ENCODE measurements at regions not wholly inside any gene's neighbourhood (a gene's known extent, or its start where the extent isn't known, plus 50 kb on each side); places are given as distances from the start of the nearest gene placed in this dataset.

GRCh38 chr18:46346896-46347630 lies 242.9 kb downstream of the HAUS1 start:
- DNase-seq (ENCODE audit: low read depth): no peak

GRCh38 chr18:46350598-46351159 lies 246.5 kb downstream of the HAUS1 start:
- DNase-seq (ENCODE audit: low read depth): no peak

DNA sequence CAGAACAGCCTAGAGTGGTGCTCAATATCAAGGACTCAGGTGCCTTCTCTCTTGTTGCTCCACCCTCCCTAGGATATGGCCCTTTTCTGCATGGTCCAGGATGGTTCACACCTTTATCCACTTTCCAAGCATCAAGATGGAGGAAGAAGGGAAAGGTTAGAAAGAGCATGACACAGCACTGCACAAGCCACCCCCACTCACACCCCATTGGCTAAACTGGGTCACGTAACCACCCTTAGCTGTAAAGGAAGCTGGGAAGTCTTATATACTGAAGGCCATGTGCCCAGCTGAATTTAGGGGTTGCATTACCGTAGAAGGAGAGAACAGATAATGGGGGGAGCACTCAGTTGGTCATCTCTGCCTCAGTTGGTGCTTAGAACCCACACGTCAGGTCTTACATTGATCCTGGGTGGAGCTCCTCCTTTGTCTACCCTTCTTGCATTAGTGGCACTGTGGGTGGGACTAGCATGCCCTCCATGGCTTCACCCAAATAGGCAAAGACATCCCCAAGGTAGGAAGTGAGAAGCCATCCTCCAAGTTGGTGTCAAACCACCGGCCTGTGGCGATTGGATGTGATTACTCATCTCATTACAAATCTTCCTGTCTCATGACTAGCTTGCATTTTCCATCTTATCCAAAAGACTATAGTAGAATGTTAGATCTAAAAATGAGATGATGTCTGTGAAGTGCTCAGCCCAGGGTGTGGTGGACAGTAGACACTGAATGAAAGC lies 248.5 kb downstream of the HAUS1 start:
- no peak for DNase-seq (ENCODE audit: low read depth)

DNA sequence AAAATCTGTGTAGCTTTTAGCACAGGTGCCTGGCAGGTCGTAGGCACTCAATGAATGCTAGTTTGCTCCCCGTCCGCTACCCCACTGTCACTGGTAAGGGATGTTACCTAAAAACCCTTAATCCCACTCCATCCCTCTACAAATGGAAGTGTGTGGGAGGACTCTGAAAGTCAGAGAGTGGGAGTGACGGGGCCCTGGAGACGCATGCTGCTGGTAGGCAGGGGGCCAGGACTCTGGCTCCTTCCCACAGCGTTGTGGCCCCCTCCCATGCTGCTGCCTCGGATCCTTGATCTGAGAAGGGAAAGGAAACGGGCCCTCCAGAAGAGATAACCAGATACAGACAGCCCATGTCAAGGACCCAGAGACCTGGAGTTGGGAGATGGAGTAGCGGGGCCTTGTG lies 249.3 kb downstream of the HAUS1 start:
- DNase-seq (ENCODE audit: low read depth): no peak

DNA sequence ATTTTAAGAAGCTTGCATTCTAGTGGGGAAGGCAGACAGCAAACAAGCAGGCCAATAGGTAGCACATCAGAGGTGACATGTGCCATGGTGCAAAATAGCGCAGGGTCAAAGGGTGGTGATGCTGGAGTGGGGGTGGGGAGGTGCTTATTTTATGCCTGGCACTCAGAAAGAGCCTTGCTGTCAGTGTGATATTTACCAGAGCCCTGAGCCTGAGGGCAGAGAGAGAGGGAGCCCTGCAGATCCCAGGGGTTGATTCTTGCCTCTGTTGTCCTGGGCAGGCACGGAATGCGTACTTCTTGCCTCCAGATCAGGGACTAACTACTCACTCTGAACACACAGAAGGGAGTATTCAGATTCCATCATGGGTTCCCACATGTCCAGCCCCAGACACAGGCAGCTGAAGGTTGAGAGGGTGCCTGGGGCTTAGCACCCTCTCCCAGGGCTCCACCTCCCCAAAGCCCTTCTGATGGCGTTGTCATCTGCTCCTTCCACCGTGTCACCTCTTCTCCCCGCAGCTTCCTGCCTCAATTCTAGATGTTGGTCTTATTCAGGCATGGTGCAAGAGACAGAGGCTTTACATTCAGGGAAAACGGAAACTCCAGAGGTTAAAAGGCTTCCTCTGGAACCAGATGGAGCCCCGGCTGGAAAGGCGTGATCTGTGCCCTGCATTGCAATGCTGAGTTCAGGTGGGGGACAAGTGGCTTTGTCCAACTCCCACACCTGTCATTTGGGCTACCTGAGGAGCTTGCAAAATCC lies 252.3 kb downstream of the HAUS1 start:
- no peak for DNase-seq (ENCODE audit: low read depth)

- no peak for DNase-seq (ENCODE audit: low read depth)
Observed at GRCh38 chr18:46360102-46360699, 256.0 kb downstream of the HAUS1 start.

DNA sequence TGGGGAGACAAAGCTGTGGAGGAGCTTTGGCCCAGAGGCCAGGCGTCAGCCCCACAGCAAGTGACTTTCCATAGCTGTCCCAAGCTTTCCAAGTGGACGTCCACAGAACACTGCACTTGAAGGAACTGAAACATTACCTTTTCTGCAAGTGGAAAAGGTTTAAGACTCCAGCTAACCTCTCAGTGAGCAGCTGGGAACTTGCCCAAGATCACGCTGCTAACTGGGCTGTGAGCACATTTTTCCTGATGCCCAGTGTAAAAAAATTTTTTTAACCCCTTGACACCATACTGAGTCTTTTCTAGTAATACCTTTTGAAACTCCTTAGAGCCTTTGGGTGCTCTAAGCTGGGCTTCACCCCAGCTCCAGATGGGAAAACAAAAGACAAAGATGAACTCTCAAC lies 256.7 kb downstream of the HAUS1 start:
- DNase-seq (ENCODE audit: low read depth): no peak

DNA sequence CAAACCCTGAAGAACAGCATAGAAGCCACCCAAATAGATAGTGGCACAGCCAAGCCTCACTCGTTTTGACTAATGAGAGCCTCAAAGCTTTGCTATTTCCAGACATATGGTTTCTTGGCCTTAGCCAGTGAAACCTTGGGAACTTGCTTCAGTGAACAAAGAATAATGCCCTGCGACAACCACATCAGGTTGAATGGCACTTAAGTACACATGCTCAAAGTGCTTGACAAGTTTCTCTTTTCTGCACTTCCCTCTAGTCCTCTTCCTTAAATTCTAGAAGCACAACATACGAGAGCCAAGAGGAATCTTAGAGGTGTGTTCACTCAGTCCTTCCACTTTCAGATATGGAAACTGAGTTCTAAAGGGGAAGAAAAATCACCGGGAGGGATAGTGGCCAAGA lies 258.3 kb downstream of the HAUS1 start:
- no peak for DNase-seq (ENCODE audit: low read depth)

DNA sequence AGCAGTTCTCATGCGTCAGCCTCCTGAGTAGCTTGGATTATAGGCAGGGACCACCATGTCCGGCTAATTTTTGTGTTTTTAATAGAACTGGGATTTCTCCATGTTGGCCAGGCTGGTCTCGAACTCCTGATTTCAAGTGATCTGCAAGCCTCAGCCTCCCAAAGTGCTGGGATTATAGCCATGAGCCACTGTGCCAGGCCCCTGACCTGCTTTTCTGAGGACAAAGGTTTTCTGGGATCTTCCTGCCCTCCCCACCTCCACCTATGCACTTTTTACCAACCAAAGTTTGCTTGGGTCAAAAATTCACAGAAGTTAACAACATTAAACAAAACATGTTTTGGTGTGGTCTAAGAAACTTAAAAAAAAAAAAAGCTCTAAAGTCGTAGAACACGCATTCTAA lies 259.9 kb downstream of the HAUS1 start:
- DNase-seq (ENCODE audit: low read depth): no peak

DNA sequence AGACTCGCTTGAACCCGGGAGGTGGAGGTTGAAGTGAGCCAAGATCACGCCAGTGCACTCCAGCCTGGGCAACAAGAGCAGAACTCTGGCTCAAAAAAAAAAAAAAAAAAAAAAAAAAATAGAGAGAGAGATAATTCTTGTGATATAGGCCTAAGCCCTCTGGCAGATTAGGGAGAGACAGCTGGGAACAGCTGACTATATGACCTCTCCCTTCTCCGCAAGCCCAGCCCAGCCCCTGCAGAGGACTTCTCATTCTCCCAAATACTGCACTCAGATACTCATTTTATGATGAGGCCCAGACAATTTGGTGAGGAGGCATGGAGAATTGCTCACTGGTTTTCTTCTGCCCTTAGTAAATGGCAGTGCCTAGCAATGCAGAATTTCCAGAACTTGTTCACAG lies 262.0 kb downstream of the HAUS1 start:
- DNase-seq (ENCODE audit: low read depth): no peak

DNA sequence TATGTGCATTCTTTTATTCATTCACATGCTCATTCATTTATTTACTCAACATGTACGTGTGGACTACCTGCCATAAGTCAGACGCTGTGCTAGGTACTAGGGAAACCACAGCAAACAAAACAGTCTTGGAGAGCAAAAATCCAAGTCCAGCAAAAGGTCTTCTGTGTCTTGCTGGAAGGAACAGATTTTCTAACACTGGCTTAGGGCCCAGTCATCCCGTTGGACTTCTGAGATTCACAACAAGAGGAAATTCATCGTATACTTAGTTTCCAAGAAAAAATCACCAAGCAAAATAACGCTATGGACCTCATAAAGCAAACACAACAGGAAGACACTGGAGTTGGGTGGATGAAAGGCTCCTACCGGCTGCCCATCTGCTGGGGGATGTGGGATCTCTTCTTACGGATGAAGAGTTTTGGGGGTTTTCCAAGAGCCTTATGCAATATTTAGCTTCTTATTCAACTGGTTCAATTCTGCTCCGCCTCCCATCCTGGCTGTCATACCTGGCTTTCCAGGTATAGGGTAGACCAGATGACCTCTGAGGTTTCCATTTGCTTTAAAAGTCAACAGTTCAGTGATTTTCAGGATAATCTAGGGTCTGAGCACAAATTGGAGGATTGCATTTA lies 262.7 kb downstream of the HAUS1 start:
- DNase-seq (ENCODE audit: low read depth): no peak

- DNase-seq (ENCODE audit: low read depth): no peak
Observed at GRCh38 chr18:46369323-46369722, 265.1 kb downstream of the HAUS1 start.

- no peak for DNase-seq (ENCODE audit: low read depth)
Observed at GRCh38 chr18:46370898-46371297, 266.7 kb downstream of the HAUS1 start.

- DNase-seq (ENCODE audit: low read depth): no peak
Observed at GRCh38 chr18:46372670-46373069, 268.5 kb downstream of the HAUS1 start.

GRCh38 chr18:46373131-46373530 lies 268.9 kb downstream of the HAUS1 start:
- no peak for DNase-seq (ENCODE audit: low read depth)

- DNase-seq (ENCODE audit: low read depth): no peak
Observed at GRCh38 chr18:46373791-46374190, 269.6 kb downstream of the HAUS1 start.

DNA sequence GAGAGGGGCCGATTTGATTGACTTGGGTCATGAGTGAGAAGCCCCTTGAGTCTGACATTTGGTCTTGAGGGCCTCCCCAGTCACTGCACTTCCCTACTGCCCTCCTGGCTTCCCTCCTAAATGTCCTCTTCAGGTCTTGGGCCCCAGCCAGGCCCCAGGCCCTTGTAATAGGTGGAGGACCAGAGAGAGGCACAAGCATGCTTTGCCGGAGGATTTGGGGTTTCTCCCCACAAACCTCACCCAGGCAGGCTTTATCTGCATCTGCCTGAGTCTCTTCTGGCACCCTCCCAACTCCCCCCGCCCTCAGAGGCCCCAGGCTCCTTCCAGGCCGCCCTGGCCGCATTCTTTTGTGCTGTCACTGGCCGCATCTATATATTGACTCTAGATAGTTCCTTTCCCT lies 270.7 kb downstream of the HAUS1 start:
- DNase-seq (ENCODE audit: low read depth): no peak

- no peak for DNase-seq (ENCODE audit: low read depth)
Observed at GRCh38 chr18:46377557-46377956, 273.4 kb downstream of the HAUS1 start.

DNA sequence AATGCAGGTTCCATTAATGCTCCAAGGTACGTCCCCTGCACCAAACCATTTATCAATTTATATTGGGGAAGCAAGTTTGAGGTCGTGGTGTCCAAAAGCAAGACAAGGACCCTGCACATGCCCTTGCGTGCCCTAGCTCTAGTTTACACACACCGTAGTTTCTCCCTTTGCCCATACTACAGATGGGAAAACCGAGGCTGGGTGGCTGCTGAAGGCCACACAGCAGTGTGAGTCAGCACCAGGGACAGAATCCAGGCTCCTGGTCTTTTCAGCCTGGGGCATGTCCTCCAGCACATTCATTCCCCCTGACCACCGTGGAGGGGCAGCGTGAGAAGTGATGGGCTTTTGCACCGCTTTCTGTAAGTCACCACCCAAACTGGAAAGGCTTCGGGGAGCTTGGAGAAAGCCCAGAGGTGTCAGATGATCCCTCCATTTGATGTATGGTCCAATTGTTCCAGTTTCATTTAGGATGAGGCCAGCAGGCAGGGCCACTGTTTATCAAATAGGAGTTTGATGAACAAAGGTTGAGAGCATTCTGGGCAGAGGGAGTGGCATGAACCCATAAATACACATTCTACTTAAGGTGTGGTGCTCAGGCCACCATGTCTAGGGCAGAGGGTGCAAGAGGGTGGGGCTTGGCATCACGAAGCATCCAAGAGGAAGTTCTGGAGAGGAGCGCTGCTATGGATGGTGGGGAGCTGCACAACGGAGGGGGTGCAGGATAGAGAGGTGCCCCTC lies 274.1 kb downstream of the HAUS1 start:
- no peak for DNase-seq (ENCODE audit: low read depth)

DNA sequence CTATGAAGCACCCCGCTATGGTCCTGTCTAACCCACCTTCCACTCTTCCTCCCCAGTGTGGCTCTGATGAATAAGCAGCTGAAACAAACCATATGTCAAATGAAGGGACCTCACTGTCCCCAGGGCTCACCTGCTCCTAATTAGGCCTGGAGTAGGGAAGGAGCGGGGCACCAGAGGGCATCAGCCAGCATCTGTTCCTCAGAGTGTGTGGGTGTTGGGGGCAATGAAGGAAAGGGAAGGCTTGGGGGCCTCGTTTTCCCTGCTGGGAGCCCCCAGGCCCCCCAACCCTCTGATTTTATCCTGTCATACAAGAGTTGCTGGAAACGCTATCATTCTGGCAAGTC lies 274.7 kb downstream of the HAUS1 start:
- DNase-seq (ENCODE audit: low read depth): no peak

DNA sequence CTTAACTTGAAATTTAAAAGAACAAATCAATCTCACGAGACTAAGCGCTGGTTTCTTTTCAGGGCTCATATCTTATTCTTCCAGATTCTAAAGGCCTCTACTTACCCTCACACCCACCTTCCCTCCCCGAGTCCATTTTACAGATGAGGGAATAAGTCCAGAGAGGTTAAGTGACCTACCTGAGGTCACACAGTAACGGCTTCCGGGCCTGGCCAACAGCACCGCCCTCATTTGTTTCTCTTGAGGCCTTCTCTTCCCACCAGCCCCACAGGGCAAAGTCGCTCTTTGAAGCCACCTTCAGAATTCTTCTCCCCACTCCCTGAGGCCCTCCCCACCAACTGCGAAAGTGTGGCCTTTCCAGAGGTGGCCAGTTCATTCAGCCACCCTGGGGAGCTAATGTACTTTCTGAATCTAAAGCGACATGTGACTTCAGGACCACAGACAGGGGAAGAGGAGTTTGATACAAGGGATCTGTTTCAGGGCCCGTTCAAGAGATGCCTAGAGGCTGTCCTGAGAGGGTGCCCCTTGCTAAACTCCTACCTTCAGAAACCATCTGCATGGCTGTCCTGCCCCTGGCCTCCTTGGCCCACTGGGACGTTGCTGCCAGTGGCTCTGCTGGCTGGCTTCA lies 275.3 kb downstream of the HAUS1 start:
- DNase-seq (ENCODE audit: low read depth): no peak
